GM19193 (cell line): ENCODE measurements at regions not wholly inside any gene's neighbourhood (a gene's known extent, or its start where the extent isn't known, plus 50 kb on each side); places are given as distances from the start of the nearest gene placed in this dataset.

ENCODE experiments used
- POLR2A ChIP-seq: IDR thresholded peaks from 4 replicates; pipeline ENCODE4 v1.6.1; 2011; ENCODE audit not compliant: insufficient read depth, insufficient read length; ENCODE audit errors: extremely low read depth

DNA sequence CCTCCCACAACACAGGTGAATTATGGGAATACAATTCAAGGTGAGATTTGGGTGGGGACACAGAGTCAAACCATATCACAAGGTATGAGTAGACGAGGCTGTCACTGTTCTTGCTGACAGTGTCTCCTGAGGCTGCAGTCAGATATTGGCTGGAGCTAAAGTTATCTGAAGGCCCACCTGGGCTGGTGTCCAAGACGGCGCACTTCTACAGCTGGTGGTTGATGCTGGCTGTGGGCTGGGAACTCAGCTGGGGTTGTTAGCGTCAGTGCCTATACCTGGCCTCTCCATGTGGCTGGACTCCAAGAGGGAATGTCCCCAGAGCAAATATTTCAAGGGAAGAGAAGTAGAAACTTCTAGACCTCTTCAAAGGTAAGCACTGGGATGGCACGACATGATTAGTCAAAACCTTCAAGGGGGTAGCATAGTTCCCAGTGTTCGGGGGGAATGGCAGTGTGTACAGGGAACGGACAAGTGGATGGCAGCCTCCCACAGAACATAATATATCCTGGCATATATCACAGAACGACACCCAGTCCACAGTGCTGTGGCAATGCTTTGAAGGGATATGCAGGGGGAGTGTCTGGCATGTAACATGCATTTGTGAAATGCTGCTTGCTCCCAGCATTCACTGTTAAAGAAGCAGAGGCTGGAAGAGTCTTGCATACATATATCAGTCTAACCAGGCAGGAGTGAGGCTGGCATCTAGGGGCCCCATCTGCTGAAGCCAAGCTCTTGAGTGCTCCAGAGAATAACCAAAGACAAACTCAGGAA, 126.7 kb upstream of the RFLNA start:
- no peak for TF ChIP-seq POLR2A

DNA sequence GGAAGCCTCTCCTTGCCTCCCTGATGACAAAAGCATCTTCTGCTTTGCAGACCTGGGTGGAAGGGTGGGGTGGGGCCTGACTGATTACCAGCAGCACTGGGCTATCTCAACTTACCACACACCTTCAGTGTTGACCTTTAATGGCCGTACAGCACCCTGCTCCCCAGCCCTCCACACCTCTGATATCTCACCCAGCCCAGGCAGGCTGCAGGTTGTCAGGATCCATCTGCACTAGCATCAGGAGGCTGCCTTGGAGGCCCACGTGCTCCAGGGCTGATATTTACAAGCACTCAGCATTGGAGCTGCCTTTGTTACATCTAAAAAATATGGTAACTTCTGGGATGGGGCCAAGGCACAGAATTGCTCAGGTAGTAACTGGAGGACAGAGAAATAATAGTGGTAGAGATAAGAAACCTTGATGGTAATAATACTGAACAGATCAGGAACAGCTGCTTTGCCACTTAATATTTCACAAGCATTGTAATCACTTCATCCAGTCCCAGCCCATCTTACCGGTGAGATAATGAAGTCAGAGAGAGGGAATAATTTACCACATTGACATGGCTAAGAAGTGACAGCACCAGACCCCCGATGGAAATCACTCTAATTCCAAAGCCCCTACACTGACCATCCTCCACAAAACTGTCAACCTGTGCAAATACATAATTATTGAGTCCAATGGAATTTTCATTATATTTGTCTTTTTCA, 125.2 kb upstream of the RFLNA start:
- no peak for TF ChIP-seq POLR2A

DNA sequence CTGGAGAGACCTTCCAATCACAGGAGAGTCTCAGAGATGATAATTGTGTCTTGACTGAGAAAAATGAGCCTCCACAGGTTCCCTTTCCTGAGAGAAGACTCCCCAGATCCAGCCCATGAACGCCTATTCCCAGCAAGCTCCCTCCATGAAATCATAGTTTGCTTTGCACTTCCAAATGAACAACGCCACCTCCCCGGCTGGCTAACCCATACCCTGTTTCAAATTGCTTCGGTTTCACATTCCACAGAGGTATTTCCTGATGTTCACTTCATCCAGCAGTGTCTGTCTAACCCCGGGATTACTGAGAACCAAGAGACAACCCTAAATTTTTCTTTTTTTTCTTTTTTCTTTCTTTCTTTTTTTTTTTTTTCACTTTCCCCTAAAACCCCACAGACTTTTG, 124.1 kb upstream of the RFLNA start:
- TF ChIP-seq POLR2A: no peak

DNA sequence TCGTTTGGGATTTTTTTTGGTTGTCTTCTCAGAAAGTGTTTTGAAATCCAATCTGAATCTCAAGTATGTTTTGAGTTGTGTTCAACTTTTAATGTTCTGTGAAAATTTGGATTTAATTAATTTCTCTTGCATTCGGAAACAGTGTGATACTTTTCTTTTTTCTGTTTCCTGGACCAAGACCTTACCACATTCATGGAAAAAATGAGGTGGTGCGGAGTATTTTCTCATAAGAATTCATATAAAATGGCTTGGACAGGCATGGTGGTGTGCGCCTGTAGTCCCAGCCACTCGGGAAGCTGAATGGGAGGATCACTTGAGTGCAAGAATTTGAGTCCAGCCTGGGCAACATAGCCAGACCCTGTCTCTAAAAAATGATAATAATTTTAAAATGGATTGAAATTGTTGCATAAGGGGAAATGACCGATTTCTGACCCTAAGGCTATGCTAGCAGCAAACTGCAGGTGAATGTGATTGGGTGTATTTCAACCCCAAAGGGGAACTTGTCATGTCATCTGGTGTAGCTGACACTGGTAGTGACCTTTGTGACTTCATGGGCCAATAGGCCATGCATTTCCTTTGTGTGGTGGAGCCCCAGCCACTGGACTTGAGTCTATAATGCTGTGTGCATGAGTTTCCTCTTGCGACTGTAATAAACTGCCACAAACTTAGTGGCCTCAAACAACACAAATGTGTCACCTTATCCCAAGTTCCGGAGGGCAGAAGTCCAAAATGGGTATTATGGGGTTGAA, 123.5 kb upstream of the RFLNA start:
- no peak for TF ChIP-seq POLR2A

DNA sequence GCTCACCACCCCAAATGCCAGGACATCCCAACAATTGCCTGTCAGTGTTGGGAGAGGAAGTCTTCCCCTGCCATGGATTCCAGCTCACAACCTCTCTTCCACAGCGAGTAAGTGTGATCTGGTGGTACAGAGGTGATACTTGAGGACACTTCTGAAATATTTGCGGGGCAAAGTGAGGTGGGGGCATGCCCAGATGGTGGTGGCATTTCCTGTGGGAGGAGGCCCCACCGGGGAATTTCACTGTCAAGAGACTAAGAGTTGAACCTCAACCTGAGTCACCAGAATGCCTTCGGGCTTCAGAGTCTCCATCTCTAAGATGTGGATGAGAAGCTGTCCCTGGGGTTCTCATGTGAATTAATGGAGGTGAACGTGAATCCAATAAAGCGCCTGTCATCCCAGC, 122.3 kb upstream of the RFLNA start:
- no peak for TF ChIP-seq POLR2A

DNA sequence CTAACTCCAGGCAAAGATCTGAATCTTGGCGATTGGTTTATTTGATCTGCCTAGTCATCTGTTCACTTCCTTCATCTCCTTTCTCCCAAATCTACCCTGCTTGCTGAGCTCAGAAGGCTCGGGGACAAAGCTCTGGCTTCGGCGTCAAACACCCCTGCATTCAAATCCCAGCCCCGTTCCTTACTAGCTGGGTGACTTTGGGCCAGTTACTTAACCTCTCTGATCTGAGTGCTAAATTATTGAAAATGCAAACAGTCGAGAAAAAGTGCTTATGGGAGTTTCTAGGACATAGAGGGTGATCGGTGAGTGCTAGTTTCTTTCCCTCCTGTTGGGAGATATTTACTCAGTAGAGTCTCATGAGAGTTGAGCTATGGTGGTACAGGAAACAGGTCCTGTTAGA, 121.2 kb upstream of the RFLNA start:
- no peak for TF ChIP-seq POLR2A

DNA sequence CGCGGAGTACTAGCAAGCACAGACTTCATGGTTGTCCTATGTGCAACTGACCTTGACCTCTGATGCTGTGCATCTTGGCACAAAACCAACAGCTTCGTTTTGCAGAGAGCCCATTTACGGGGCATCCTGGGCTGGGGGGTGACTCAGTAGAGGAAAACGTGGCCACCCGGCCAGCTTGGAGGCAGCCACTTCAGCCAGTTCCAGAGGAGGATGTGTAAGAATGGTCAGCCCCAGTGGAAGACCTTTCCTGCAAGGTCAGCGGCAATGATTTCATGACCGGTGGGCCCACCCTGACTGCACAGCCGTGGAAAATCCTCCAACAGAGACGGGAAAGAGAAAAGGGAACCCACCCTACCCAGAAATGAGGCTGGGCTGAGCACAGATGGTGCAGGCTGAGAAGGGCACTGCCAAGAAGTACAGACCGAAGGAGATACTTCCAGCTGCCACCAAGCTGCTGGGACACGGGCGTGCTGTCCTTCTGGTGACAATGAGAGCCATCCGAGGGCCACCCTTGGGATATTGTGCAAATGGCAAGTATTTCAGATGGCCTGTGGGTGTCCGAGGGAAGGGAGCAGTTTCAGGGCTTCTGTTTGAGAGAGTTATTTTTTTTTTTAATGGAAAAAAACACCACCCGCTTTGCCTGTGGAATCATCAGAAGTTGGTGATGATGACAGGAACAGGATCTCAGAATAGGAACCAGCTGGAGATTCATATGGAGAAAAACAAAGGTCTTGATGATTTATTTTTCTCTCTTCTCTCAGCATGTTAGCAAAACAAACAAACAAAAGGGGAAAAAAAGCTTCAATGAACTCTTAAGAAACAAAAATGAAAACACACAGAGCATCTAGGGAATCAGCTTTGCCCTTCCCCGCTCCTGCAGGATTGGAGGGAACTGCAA, 120.2 kb upstream of the RFLNA start:
- TF ChIP-seq POLR2A: no peak

DNA sequence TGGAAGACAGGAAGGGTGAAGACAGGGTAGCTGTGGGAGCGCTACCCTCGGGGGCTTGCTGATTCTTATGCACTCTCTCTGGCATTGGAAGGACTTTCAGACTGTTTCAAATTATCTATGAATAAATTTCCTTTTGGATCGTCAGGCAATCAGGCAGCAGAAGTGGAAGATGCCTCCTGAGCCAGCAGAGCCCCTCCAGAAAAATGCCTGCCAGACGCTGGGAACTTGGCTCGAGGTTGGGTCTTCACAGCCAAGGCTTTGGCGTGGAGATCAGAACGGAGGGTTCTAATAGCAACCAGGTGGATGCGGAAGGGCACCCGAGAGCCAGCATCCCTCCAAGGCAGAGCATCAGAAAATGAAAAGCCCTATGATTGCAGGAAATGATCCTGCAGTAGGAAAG, 119.2 kb upstream of the RFLNA start:
- no peak for TF ChIP-seq POLR2A

DNA sequence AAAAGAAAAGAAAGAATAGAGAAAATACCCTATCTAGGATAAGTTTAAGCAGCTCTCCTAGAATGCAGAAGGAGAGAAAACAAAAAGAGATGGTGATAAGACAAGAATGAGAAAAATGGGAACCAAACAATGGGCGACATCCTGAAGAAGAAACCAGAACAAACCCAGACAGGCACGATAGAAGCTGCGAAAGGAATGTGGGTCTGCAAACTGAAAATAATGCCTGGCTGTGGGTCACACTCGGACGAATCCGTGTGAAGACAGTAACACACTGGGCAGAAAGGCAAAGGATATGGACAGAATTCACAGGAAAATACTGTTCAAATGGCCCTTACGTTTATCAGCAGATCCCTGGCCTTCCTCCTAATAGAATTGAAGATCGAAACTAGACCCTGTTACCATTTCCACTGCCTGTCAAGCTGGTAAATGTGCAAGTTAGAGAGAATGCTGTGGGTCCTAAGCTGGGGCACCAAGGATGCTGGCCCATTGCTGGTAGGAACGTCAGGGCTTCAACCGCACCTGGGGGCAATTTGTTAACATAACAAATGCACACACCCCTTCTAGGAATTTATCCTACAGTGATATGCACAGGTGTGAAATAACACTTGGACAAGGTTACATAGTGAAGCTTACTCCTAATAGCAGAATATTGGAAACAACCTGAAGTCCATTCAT, 117.5 kb upstream of the RFLNA start:
- TF ChIP-seq POLR2A: no peak

DNA sequence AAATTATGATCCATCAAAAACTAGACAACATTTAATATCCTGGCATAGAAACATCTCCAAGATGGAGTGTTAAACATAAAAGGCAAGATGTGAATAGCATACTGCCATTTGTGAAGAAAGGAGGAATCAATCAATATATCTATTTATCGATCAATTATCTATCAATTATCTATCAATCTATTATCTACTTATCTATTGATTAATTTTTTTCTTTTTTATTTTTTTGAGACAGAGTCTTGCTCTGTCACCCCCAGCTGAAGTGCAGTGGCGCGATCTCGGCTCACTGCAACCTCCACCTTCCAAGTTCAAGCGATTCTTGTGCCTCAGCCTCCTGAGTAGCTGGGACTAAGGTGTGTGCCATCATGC, 117.0 kb upstream of the RFLNA start:
- no peak for TF ChIP-seq POLR2A

DNA sequence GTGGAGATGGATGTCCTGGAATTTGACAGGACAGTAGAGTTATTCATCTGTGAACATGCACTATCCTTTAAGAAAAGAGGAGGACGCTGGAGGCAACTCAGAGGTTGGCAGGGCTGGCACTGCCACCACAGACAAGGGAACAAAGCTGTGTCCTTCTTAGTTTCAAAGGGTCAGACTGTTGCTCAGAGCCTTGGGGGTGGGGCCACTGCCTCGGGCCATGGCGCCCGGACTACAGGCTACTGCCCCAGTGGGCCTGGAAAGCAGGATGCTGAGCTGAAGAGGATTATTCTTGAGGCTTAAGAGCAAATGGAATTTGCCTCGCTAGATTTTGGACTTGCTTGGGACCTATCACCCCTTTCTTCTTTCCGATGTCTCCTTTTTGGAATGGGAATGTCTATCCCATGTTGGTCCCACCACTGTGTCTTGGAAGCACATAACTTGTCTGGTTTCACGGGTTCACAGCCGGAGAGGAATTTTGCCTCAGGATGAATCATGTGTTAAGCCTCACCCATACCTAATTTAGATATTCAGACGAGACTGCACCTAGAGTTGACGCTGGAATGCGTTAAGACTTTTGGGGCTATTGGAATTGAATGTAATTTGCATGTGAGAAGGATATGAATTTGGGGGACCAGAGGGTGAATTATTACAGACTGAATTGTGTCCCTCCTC, 114.8 kb upstream of the RFLNA start:
- no peak for TF ChIP-seq POLR2A

DNA sequence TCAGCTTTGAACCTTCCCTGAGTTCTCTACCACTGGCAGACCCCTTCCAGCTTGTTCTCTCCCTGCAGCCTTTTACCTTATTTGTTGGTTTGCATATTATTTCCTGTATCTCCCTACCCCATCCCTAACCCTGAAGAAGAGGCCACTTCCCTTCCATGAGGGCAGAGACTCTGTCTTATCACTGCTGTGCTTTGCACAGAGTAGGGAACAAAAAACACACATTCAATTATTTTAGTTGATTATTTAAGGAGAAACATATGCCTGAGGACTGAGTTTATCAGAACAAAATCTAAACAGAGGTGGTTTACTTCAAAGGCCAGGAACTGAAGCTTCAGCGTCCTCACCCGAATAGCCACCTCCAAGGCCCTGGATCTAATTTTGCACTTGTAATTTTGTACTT, 111.7 kb upstream of the RFLNA start:
- TF ChIP-seq POLR2A: no peak

DNA sequence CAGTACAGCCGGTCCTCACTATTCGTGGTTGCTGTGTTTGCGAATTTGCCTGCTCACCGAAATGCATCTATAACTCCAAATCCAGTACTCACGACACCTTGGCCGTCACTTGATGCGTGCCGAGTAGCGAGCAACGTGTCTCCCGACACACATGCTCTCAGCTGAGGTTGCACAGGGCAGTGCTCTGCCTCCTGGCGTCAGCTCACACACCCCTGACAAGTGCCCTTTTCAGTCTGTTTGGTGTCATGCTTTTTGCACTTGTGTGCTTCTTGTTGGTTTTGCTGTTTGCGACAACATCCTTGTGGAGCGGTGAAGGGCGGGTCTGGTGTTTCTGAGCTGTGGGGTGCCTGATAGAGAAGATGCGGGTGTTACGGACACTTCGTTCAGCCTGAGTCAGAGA, 110.4 kb upstream of the RFLNA start:
- TF ChIP-seq POLR2A: no peak
